Endometrium (tissue), 2 donors: ENCODE measurements at regions not wholly inside any gene's neighbourhood (a gene's known extent, or its start where the extent isn't known, plus 50 kb on each side); places are given as distances from the start of the nearest gene placed in this dataset.
"Not testable (repeated sequence)": the region's sequence is repeated elsewhere in the genome, so short reads cannot be mapped to it uniquely, and the experiment has no call there.

Experiments
- FAIRE-seq: peaks from 2 replicates; lab custom pipeline; 2012; peaks lifted over from hg19 to GRCh38; lab: Jason Lieb, UNC
- donor health status: control.
- donor health status: control.

DNA sequence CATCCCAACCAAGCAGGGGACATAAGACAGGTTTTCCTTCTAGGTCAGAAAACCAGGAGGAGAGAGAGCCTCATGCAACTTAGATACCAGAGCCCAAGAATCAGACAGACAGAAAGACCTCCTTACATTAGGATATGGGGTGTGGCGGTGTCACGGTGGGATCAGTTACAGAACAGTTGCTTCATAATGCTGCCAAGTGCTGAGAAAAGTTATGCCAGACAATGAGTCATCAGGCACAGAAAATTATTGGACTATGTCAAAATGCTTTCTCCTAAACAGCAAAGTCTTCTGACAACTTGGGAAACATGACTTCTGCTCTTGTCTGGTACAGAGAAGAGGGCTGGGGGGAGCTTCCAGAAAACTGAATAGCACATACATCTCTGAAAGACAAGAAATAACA lies 1120.2 kb upstream of the TMPRSS15 start:
- no peak for FAIRE-seq

- FAIRE-seq: no peak
Observed at GRCh38 chr21:19529031-19529430, 1125.4 kb upstream of the TMPRSS15 start.

GRCh38 chr21:19535356-19535755 lies 1131.8 kb upstream of the TMPRSS15 start:
- FAIRE-seq: no peak

GRCh38 chr21:19537116-19537515 lies 1133.5 kb upstream of the TMPRSS15 start:
- no peak for FAIRE-seq

- no peak for FAIRE-seq
Observed at GRCh38 chr21:19540287-19540686, 1136.7 kb upstream of the TMPRSS15 start.

GRCh38 chr21:19541602-19542001 lies 1138.0 kb upstream of the TMPRSS15 start:
- FAIRE-seq: no peak

GRCh38 chr21:19544493-19544892 lies 1140.9 kb upstream of the TMPRSS15 start:
- not testable (repeated sequence) for FAIRE-seq

- FAIRE-seq: no peak
Observed at GRCh38 chr21:19547951-19548840, 1144.6 kb upstream of the TMPRSS15 start.

GRCh38 chr21:19553919-19554615 lies 1150.5 kb upstream of the TMPRSS15 start:
- no peak for FAIRE-seq

GRCh38 chr21:19557046-19557445 lies 1153.5 kb upstream of the TMPRSS15 start:
- no peak for FAIRE-seq

DNA sequence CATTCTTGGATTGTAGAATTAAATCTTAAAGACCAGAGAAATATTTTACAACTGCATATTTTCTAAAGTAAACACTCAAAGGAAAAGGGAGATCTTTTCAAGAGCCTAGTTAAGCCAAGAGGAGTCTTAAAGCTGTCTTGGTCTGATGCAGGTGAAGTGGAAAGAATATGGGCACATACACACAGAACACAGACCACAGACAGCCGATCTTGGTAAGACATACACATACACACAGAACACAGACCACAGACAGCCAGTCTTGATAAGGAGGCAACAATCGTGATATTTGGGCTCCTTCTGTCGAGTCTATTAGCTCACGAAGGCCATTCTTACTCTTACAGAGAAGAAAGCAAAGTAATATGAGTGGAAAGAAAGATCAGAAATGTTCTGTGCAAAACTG lies 1153.9 kb upstream of the TMPRSS15 start:
- no peak for FAIRE-seq

- FAIRE-seq: no peak
Observed at GRCh38 chr21:19565587-19565986, 1162.0 kb upstream of the TMPRSS15 start.

DNA sequence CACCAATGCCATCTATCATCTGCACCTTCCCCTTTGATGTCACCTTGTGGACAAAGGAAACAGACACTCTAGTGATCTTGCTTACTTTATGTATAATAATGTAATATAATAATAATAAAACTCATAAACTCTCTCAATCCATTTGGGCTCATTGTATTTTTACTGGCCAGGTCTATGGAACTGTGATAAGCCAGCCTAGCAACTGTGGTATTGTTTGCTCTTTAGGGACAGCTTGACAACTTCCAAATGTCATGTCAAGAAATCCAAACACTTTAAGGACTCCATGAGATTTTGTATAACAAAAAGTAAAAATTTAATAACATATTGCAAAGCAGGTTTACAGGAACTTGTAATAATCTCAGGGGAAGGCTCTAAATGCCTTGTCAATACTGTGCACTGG lies 1163.4 kb upstream of the TMPRSS15 start:
- no peak for FAIRE-seq

- no peak for FAIRE-seq
Observed at GRCh38 chr21:19577381-19577780, 1173.8 kb upstream of the TMPRSS15 start.

DNA sequence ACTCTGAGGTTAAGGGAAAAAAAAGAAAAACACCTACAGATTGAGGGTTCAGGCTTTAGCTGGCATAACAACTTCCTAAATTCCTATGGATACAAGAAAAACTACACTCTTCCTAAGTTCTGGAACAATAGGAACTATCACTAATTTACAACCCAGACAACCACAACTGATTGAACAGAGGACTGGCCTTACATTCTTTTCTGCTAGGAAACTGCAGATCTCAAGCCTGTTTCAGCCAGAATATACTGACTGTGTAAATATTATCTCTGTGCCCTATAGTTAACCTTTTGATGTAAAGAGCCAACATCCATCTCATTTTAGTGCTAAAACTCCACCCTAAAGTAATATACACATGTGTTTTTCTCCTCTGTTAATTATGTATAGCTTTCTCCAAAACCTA lies 1186.5 kb upstream of the TMPRSS15 start:
- no peak for FAIRE-seq

DNA sequence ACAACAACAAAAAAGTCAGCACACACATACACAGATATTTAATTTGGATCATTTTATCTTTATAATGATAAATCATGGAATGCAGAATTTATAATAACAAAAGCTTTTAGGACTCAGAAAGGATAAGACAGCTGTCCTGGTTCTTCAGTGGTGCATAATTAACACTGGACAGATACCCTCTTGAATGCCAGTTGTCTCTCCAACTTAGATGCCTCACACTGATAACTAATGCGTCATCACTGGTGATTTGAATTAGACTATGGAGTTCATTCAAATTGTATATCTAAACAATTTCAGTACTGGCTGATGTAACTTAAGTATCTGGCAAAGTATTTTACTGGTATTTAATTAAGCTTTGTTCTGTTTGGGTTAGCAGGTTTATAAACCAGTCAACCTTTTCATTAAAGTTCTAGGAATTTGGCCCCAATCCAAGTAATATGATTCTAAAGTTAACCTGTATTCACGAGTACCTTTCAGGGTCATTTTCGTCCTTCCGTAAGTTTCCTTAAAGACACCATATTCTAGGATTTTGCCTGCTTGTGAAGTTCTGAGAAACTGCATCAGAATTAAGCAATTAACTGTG lies 1199.5 kb upstream of the TMPRSS15 start:
- no peak for FAIRE-seq

DNA sequence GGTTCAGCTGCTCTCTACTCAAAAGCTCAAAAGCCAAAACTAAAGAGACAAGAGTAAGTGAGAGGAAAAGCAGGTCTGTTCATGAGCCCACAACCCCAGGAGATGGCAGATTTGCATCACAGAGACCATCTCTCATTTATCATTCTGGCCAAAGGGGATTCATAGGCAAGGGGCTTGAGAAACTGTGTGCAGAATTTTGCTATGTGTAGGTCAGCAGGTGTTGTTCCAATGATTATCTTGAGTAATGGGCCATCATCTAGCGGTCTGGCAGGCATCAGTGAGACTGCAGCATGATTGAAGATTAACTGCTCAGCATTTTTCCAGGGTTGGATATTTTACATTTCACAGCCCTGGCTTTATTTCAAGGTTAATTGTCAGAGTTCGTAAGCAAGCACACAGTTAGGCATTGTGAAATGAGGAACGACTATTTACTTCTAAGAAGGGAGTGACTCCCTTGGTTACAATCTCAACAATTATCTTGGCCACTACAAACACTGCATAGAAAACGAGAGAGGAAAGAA lies 1204.6 kb upstream of the TMPRSS15 start:
- FAIRE-seq: no peak

GRCh38 chr21:19609611-19610010 lies 1206.0 kb upstream of the TMPRSS15 start:
- no peak for FAIRE-seq

DNA sequence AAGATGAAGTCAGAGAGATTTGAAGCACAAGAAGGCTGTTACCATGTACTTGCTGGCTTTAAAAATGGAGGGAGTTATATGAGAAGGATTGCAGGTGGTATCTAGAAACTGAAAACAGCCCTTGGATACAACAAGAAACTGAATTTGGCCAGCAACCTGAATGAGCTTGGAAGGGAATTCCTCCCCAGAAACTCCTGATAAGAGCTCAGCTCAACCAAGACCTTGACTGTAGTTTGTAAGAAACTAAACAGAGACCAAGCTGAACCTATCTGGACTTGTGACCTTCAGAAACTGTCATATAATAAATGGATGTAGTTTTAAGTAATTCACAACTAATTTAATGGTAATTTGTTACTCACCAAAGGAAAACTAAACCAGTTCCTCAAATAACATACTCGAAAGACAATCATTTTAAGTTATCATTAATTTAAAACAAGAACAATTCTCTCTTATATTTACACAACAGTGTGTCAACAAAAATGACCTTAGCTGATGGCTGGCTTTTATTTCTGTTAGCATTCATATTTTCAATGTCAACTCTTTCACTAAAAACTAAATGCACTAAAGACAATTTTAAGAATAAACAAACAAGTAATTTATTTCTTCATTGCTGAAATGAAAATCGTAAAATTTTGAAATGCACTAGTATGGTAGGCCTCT lies 1218.4 kb upstream of the TMPRSS15 start:
- peak; percentile 66 for FAIRE-seq

DNA sequence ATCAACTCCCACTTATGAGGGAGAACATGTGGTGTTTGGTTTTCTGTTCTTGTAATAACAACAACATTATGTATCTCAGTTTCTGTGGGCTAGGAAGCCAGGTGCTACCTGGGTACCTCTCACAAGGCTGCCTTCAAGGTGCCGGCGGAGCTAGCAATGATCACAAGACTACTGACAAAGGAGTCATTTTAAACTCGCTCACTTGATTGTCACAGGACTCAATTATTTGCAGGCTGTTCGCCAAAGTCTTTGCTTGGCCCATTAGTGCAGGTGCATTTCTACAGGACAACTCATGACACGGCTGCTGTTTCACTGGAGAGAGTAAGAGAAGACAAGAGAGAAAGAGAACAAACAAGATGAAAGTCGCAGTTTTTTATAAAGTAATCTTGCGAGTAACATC lies 1237.4 kb upstream of the TMPRSS15 start:
- no peak for FAIRE-seq

GRCh38 chr21:19648391-19648790 lies 1244.8 kb upstream of the TMPRSS15 start:
- no peak for FAIRE-seq

GRCh38 chr21:19683492-19683891 lies 1279.9 kb upstream of the TMPRSS15 start:
- no peak for FAIRE-seq
